Keratinocyte (primary cell): ENCODE measurements at regions not wholly inside any gene's neighbourhood (a gene's known extent, or its start where the extent isn't known, plus 50 kb on each side); places are given as distances from the start of the nearest gene placed in this dataset.

Experiments
- CTCF ChIP-seq, 3 experiments: IDR thresholded peaks in 1 of 3; conservative IDR thresholded peaks in 1 of 3; optimal IDR thresholded peaks in 1 of 3; 2 replicates in 2 of 3; 3 replicates in 1 of 3; pipeline versions ENCODE3 to v1.5.1; 2011; ENCODE audit warnings: low read length in 3 of 3, mild to moderate bottlenecking in 3 of 3, moderate library complexity in 2 of 3, control low read depth in 1 of 3, inconsistent platforms in 1 of 3; ENCODE audit not compliant: insufficient read depth in 2 of 3; ENCODE audit errors: extremely low read depth in 1 of 3
- EZH2 ChIP-seq: IDR thresholded peaks from one replicate; pipeline ENCODE4 v1.6.1; 2012; ENCODE audit warnings: inconsistent platforms, mild to moderate bottlenecking, low read length, moderate library complexity

GRCh38 chr2:180734382-180734781, 246.0 kb upstream of the UBE2E3 start:
- TF ChIP-seq CTCF (optimal IDR thresholded peaks at IDR 0.05 in 1 of 3, IDR thresholded peaks at IDR 0.05 in 1 of 3, conservative IDR thresholded peaks at IDR 0.05 in 1 of 3; ENCODE audit: extremely low read depth in 1 of 3, insufficient read depth in 2 of 3, low read length in 3 of 3) (no peak), EZH2 (no peak)
